Loucy (cell line): ENCODE measurements at regions not wholly inside any gene's neighbourhood (a gene's known extent, or its start where the extent isn't known, plus 50 kb on each side); places are given as distances from the start of the nearest gene placed in this dataset.

ENCODE experiments used
- CTCF ChIP-seq: fragments of 200-600 bp; sonication (generic); conservative IDR thresholded peaks from 2 replicates; pipeline ENCODE4 v1.5.1; 2014; ENCODE audit warnings: mild to moderate bottlenecking, antibody characterized with exemption, low read length
- EZH2phosphoT487 ChIP-seq: fragments of 200-600 bp; IDR thresholded peaks from 2 replicates; pipeline ENCODE4 v1.6.1; 2018; ENCODE audit warnings: antibody characterized with exemption, mild to moderate bottlenecking, moderate library complexity, borderline replicate concordance

DNA sequence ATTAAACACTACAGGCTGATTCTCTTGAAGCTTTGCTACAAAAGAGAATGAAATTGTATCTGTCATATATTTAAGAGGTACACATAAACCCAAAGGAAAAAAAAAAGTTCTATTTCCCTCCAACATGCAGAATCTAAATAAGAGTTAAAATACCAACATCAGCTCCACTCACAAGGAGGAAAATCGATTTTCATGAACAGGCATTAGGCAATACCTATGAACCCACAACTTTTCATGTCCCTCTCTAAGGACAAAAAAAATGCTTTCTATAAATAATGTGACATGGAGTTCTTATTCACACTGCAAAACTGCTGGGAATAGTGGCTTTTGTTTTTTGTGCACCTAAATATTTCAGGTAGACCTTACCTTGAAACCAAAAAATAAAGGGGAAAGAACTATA lies 192.5 kb downstream of the KLF12 start:
- TF ChIP-seq CTCF, result no peak
- no peak for TF ChIP-seq EZH2phosphoT487
